Putamen (tissue), 1 donor: ENCODE measurements at regions not wholly inside any gene's neighbourhood (a gene's known extent, or its start where the extent isn't known, plus 50 kb on each side); places are given as distances from the start of the nearest gene placed in this dataset.
A peak's percentile ranks its signal among the peaks of the same experiment; 100 is the strongest.

Experiments used
- DNase-seq: peaks from one replicate; pipeline ENCODE4 v3.0.0-alpha.2; 2016; ENCODE audit warnings: low spot score

GRCh38 chr10:50936335-50936734 is 50.9 kb upstream of the A1CF start:
- no peak for DNase-seq

GRCh38 chr10:50937230-50937907 is 51.9 kb upstream of the A1CF start:
- no peak for DNase-seq

- no peak for DNase-seq
Observed at GRCh38 chr10:50941629-50942028, 56.2 kb upstream of the A1CF start.

GRCh38 chr10:50946991-50947781 is 61.8 kb upstream of the A1CF start:
- no peak for DNase-seq

- peak; percentile 32 for DNase-seq
Observed at GRCh38 chr10:50951365-50951764, 65.9 kb upstream of the A1CF start.

- no peak for DNase-seq
Observed at GRCh38 chr10:50961297-50961696, 75.9 kb upstream of the A1CF start.

- DNase-seq: no peak
Observed at GRCh38 chr10:50963063-50963462, 77.6 kb upstream of the A1CF start.

GRCh38 chr10:50968386-50969091 is 83.1 kb upstream of the A1CF start:
- DNase-seq: no peak

GRCh38 chr10:50972591-50972990 is 87.2 kb upstream of the A1CF start:
- no peak for DNase-seq

- DNase-seq: no peak
Observed at GRCh38 chr10:50981385-50981784, 92.9 kb upstream of the PRKG1 start.

- no peak for DNase-seq
Observed at GRCh38 chr10:50981904-50982303, 92.4 kb upstream of the PRKG1 start.

GRCh38 chr10:50982989-50983388 is 91.3 kb upstream of the PRKG1 start:
- DNase-seq: no peak

GRCh38 chr10:50987934-50988333 is 86.4 kb upstream of the PRKG1 start:
- DNase-seq: no peak

GRCh38 chr10:50988792-50989191 is 85.5 kb upstream of the PRKG1 start:
- DNase-seq: no peak

- no peak for DNase-seq
Observed at GRCh38 chr10:50990568-50991455, 83.5 kb upstream of the PRKG1 start.

- DNase-seq: no peak
Observed at GRCh38 chr10:50991456-50992355, 82.6 kb upstream of the PRKG1 start.

GRCh38 chr10:50992356-50992901 is 81.9 kb upstream of the PRKG1 start:
- no peak for DNase-seq

GRCh38 chr10:50992972-50993766 is 81.1 kb upstream of the PRKG1 start:
- no peak for DNase-seq

- DNase-seq: no peak
Observed at GRCh38 chr10:50993771-50994251, 80.5 kb upstream of the PRKG1 start.

- no peak for DNase-seq
Observed at GRCh38 chr10:50997461-50997860, 76.8 kb upstream of the PRKG1 start.
